ENCODE measurements at regions not wholly inside any gene's neighbourhood (a gene's known extent, or its start where the extent isn't known, plus 50 kb on each side); places are given as distances from the start of the nearest gene placed in this dataset.
"Not testable (repeated sequence)": the region's sequence is repeated elsewhere in the genome, so short reads cannot be mapped to it uniquely, and the experiment has no call there.

GRCh38 chr13:106095919-106096318, 439.5 kb downstream of the EFNB2 start:
- DNase-seq (ENCODE audit: low spot score): no peak

- DNase-seq (ENCODE audit: low spot score): no peak
Observed at GRCh38 chr13:106095406-106095805, 440.1 kb downstream of the EFNB2 start.

- DNase-seq (ENCODE audit: low spot score): no peak
Observed at GRCh38 chr13:106090001-106090400, 445.5 kb downstream of the EFNB2 start.

- peak; percentile 66 for DNase-seq (ENCODE audit: low spot score)
Observed at GRCh38 chr13:106089261-106089980, 446.0 kb downstream of the EFNB2 start.

DNA sequence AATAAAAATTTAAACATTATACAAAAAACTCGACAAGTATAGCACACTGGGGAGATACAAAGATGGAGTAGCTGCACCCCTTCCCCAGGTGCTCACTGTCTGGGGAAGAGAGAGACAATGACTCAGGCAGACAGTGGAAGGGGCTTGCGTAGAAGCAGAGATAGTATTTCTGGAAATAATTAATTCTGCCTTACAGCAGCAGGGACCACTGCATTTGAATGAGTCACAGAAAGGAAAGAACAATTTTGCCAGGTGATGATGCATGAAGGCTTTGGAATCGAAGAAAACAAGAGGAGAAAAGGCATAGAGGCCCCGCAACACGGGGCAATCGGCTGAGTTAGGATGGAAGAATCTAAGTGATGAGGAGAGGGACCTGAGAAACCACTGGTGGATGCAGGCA, 447.4 kb downstream of the EFNB2 start:
- DNase-seq (ENCODE audit: low spot score): no peak

DNA sequence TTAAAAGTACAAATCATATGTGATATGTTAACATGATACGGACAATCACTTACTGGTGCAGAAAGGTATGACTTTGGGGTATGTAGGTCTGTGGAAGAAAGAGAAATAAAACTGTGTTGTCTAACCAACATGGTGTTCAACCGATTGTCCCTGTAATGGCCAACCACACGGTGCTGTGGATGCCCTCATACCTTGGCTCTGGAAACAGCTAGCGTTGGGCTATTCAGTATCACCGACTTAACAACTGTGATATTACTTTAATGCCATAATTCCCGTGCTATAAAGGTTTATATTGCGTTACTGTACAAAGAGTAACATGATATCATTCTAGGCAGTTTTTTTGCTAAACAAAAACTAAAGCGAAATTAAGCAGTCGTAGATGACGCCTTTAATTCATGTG, 448.3 kb downstream of the EFNB2 start:
- no peak for DNase-seq (ENCODE audit: low spot score)

GRCh38 chr13:106083620-106084350, 451.7 kb downstream of the EFNB2 start:
- peak; percentile 65 for DNase-seq (ENCODE audit: low spot score)

DNA sequence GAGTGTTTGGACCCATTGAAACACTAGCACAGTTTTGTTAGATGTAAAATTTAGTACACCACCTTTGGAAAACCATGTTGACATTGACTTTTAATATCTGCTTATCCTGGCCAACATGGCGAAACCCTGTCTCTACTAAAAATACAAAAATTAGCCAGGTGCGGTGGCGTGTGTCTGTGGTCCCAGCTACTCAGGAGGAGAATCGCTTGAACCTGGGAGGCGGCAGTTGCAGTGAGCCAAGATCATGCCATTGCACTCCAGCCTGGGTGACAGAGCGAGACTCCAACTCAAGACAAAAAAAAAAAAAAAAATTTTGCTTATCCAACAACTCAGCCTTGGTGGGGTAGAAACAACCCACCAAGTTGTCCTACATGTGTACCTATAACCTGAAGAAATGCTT, 454.2 kb downstream of the EFNB2 start:
- not testable (repeated sequence) for DNase-seq (ENCODE audit: low spot score)

- no peak for DNase-seq (ENCODE audit: low spot score)
Observed at GRCh38 chr13:106078191-106078590, 457.3 kb downstream of the EFNB2 start.

GRCh38 chr13:106077017-106077416, 458.4 kb downstream of the EFNB2 start:
- DNase-seq (ENCODE audit: low spot score): no peak

DNA sequence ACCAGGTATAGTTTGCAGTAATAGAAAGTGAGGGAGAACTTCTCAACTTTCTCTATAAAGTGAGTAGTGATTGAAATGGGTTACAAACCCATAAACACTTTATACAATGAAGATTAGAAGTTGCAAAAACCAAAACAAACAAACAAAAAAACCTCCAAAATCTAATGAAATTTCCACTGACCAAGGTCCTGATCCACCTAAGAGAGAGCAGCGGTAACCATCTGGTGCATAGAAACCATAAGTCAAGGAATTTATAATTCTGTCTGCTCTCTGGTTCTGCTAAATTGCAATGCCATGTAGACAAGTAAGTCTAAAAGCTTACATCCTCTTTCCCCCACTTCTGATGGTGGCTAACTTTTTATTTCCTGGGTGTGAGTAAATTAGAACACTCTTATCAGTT, 463.4 kb downstream of the EFNB2 start:
- no peak for DNase-seq (ENCODE audit: low spot score)

GRCh38 chr13:106063591-106064313, 471.7 kb downstream of the EFNB2 start:
- no peak for DNase-seq (ENCODE audit: low spot score)

DNA sequence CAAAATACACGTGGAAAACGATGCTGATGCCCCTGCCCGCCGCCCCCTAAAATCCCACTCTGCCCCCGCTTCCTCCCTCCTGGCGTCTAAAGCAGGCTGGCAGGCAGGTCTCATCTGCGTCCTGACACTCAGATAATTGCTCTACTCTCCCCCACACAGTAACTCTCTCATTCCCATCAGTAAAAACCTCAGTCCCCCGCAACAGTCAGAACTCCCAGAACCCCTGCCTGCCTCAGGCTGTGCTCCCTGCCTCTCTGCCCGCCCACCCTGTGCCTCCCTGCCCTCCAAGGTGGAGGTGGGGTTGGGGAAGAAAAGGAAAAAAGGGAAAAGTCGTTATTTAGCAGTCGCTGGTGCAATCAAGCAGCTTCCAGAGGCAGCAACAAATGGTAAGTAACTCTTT, 473.7 kb downstream of the EFNB2 start:
- no peak for DNase-seq (ENCODE audit: low spot score)

GRCh38 chr13:106056851-106057250, 478.6 kb downstream of the EFNB2 start:
- DNase-seq (ENCODE audit: low spot score): no peak

GRCh38 chr13:106052200-106052767, 483.2 kb downstream of the EFNB2 start:
- DNase-seq (ENCODE audit: low spot score): no peak

GRCh38 chr13:106049171-106049570, 486.3 kb downstream of the EFNB2 start:
- no peak for DNase-seq (ENCODE audit: low spot score)

GRCh38 chr13:106048386-106048785, 487.1 kb downstream of the EFNB2 start:
- DNase-seq (ENCODE audit: low spot score): no peak

DNA sequence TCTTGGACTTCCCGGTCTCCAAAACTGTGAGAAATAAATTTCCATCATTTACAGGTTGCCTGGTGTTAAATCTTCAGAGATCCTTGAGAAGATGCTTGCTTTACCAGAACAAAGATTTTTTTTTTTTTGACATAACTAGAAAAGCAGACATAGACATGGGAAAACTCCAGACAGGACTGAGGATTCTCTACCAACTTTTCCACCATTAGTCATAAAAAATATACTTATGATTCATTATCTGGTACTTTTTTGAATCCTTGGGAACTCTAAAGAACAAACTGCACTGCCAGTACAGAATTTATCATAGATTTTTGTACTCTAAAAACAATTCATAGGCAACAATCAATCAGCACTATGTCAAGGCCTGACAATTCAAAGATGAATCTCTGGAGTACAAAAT, 487.6 kb downstream of the EFNB2 start:
- no peak for DNase-seq (ENCODE audit: low spot score)

DNA sequence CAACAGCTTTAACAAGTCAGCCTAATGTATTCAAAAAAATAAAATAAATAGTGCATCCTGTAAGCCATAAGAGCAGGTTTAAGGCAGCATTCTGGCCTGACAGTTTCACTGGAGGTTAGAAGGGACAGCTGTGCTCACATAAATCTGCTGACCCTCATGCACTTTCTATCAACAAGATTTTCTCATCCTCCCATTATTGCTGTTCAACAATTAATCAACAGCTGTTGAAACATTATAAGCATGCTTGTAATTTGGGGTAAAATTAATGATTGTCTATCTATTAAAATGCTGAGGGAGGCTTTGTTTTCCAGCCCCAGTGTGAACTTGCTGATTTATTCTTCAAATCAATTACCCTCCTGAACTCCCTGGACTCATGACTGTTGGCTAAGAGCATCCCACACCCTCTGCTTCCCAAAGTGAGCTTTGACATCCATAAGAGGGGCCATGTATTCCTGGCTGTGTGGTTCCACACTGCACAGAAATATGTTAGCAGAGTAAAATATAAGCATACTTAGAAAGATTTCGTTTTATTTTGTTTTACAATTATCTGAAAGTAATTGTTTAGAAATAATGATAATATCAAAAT, 492.4 kb downstream of the EFNB2 start:
- no peak for DNase-seq (ENCODE audit: low spot score)

- DNase-seq (ENCODE audit: low spot score): no peak
Observed at GRCh38 chr13:106041445-106041844, 494.0 kb downstream of the EFNB2 start.

DNA sequence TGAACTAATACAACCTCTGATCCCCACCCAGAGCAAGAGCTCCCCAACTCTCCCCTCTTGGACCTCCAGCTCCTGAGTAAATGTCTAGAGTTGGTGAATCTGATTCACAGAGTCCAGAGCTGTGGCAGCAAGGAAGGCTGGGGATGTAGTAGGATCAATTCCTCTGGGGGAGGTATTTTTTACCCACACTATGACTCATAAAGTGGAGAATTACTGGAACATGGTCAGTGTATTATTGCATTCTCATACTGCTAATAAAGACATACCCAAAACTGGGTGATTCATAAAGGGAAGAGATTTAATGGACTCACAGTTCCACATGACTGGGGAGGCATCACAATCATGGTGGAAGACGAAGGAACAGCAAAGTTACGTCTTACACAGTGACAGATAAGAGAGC, 496.7 kb downstream of the EFNB2 start:
- no peak for DNase-seq (ENCODE audit: low spot score)

- no peak for DNase-seq (ENCODE audit: low spot score)
Observed at GRCh38 chr13:106036870-106037269, 498.6 kb downstream of the EFNB2 start.
